ENCODE measurements at regions not wholly inside any gene's neighbourhood (a gene's known extent, or its start where the extent isn't known, plus 50 kb on each side); places are given as distances from the start of the nearest gene placed in this dataset.

DNA sequence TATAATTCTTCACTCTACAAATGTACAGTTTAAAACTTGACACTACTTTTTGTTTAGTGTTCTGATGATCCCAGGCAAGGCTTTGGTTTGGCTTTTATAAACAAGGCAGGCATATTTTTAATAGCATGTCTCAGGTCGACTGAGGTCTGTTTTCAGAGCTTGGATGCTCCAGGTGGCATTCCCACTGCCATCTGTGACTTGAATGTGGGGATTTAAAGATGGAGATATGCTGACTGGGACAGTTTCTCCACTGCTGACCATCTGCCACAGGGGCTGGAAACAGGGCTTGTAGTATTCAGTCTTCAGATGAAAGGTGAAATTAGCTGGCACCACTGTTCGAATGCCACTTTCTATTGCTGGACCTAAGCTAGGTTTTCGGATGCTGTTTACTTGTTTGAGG, 1266.2 kb upstream of the CDH18 start:
- TF ChIP-seq POLR2A (IDR thresholded peaks at IDR 0.05; ENCODE audit: low read length) (no peak), GATA1 (IDR thresholded peaks at IDR 0.05; ENCODE audit: low read depth, low read length) (no peak)
